ENCODE measurements at regions not wholly inside any gene's neighbourhood (a gene's known extent, or its start where the extent isn't known, plus 50 kb on each side); places are given as distances from the start of the nearest gene placed in this dataset.

DNA sequence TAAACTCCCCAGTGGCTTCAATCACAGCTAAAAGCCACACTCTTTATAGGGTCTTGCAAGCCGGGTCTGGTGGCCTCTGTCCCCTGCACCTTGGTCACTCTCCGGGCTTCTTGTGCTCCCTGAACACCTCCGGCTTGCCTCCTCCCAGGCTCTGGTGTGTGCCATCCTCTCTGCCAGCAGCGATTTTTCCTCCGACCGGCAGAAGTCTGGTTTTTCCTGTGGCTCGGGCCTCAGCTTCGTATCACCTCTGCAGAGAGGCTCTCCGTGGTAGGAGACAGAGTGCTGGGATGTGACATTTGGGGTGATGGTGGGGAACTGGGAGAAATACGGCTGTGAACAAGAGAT, 58.8 kb upstream of the HPCAL1 start:
- TF ChIP-seq EP300 (IDR thresholded peaks at IDR 0.05) (no peak), POLR2A (IDR thresholded peaks at IDR 0.05) (no peak)
- TF ChIP-seq, protein P1, sequence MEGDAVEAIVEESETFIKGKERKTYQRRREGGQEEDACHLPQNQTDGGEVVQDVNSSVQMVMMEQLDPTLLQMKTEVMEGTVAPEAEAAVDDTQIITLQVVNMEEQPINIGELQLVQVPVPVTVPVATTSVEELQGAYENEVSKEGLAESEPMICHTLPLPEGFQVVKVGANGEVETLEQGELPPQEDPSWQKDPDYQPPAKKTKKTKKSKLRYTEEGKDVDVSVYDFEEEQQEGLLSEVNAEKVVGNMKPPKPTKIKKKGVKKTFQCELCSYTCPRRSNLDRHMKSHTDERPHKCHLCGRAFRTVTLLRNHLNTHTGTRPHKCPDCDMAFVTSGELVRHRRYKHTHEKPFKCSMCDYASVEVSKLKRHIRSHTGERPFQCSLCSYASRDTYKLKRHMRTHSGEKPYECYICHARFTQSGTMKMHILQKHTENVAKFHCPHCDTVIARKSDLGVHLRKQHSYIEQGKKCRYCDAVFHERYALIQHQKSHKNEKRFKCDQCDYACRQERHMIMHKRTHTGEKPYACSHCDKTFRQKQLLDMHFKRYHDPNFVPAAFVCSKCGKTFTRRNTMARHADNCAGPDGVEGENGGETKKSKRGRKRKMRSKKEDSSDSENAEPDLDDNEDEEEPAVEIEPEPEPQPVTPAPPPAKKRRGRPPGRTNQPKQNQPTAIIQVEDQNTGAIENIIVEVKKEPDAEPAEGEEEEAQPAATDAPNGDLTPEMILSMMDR (IDR thresholded peaks at IDR 0.05), result no peak
- no peaks in the 10 kb centered on the region for H3K4me1 ChIP-seq (ENCODE audit: insufficient read depth)
- no peak for DNase-seq
- no peaks in the 10 kb centered on the region for H3K36me3 ChIP-seq
- H3K9me3 ChIP-seq, result no peaks in the 10 kb centered on the region
- H3K4me3 ChIP-seq, result no peak overlapping the region
- no peak overlapping the region for H3K27ac ChIP-seq
- intact Hi-C loops (cut with DNase I), result no loop called here
- H3K27me3 ChIP-seq, result no peaks in the 10 kb centered on the region
- 89 to 91% (median 90%) methylated on average over 10 of the region's 10 CpGs for WGBS, 3 donors

DNA sequence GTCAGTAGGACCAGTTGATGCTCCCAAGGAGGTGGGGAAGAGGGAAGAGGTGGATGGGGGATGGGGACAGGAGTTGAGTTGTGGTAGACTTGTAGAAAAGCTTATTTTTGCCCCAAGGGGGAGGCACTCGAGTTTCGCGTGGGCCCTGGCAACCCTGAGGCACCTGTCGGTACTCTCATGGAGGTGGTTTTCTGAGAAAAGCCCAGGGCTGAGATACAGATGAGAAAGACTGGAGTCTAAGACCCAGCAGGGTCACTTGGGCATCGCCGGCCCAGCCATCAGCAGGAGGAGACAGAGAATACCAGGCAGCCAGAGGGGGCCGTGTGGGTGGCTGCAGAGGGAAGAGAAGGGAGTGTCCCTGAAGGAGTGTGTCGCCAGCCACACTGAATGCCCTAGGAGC, 57.7 kb upstream of the HPCAL1 start:
- Histone ChIP-seq H3K27me3 (no peaks in the 10 kb centered on the region), H3K27ac (no peak overlapping the region), H3K4me1 (ENCODE audit: insufficient read depth) (no peaks in the 10 kb centered on the region), H3K9me3 (no peaks in the 10 kb centered on the region), H3K36me3 (no peaks in the 10 kb centered on the region), H3K4me3 (no peak overlapping the region)
- DNase-seq, result no peak
- TF ChIP-seq EP300 (IDR thresholded peaks at IDR 0.05) (no peak), POLR2A (IDR thresholded peaks at IDR 0.05) (no peak)
- TF ChIP-seq, protein P1 (IDR thresholded peaks at IDR 0.05), result no peak
- 86 to 89% (median 88%) methylated on average over 8 of the region's 8 CpGs for WGBS, 3 donors
- intact Hi-C loops (cut with DNase I), result no loop called here

DNA sequence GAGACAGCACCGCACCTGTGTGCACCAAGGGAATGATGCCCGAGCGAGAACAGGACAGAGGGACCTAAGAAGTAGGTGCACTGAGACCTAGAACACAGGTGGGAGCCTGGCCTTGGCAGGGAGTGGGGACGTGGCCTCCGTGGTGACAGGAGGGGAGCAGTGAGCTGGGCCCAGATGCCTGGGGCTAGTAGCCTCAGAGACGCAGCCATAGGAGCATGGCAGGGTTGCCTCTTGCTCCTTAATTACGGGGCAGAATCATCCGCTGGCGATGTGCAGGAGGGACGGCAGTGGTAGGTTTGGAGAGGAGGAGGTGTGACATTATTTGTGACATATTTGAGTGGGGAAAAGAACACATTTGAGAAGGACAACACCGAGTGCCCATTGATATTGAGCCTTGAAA, 57.0 kb upstream of the HPCAL1 start:
- WGBS, 3 donors, result 92 to 97% (median 92%) methylated on average over 11 of the region's 11 CpGs
- no peak for DNase-seq
- Histone ChIP-seq H3K27ac (no peak overlapping the region), H3K4me3 (no peak overlapping the region), H3K36me3 (no peaks in the 10 kb centered on the region), H3K9me3 (no peaks in the 10 kb centered on the region), H3K4me1 (ENCODE audit: insufficient read depth) (no peaks in the 10 kb centered on the region), H3K27me3 (no peaks in the 10 kb centered on the region)
- intact Hi-C loops (cut with DNase I), result no loop called here
- TF ChIP-seq, protein P1 (IDR thresholded peaks at IDR 0.05), result no peak
- TF ChIP-seq EP300 (IDR thresholded peaks at IDR 0.05) (no peak), POLR2A (IDR thresholded peaks at IDR 0.05) (no peak)

DNA sequence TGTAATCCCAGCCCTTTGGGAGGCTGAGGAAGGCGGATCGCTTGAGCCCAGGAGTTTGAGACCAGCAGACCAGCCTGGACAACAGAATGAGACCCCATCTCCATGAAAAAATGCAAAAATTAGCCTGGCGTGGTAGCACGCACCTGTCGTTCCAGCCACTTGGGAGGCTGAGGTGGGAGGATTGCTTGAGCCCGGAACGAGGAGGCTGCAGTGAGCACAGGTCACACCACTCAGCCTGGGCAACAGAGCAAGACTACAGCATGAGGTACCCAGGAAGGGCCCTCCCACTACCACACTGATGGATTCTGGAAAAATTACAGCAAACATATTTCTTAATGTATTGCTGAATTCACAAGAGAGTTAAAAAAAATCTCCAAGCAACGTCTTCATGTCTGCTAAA, 56.3 kb upstream of the HPCAL1 start:
- no peak overlapping the region for H3K4me3 ChIP-seq
- H3K27ac ChIP-seq, result no peak overlapping the region
- H3K27me3 ChIP-seq, result no peaks in the 10 kb centered on the region
- 78 to 89% (median 86%) methylated on average over 8 of the region's 8 CpGs for WGBS, 3 donors
- H3K36me3 ChIP-seq, result no peaks in the 10 kb centered on the region
- H3K4me1 ChIP-seq (ENCODE audit: insufficient read depth), result no peaks in the 10 kb centered on the region
- DNase-seq, result no peak
- intact Hi-C loops (cut with DNase I), result no loop called here
- no peak for TF ChIP-seq POLR2A (IDR thresholded peaks at IDR 0.05)
- TF ChIP-seq, protein P1 (IDR thresholded peaks at IDR 0.05), result no peak
- no peak for TF ChIP-seq EP300 (IDR thresholded peaks at IDR 0.05)
- no peaks in the 10 kb centered on the region for H3K9me3 ChIP-seq

DNA sequence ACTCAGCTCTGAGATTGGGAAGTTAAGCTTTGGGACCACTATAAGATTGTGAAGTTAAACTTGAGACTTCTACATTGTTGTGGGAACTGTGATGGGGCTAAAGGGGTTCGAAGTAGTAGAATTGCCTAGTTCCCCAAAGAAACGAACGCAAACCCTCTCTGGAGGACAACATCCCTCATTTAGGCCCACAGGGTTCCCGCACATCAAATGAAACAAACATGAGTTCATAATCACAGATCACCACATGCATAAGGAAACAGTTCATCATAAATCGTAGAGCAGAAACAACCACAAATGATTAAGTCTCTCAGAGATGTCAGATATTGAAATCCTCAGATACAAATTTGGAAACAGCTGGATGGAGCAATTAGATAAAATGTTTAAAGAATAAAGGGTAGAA, 55.9 kb upstream of the HPCAL1 start:
- Histone ChIP-seq H3K4me3 (no peak overlapping the region), H3K36me3 (no peaks in the 10 kb centered on the region), H3K27me3 (no peaks in the 10 kb centered on the region), H3K4me1 (ENCODE audit: insufficient read depth) (no peaks in the 10 kb centered on the region), H3K27ac (no peak overlapping the region), H3K9me3 (no peaks in the 10 kb centered on the region)
- WGBS, 3 donors, result 83 to 88% (median 88%) methylated on average over 5 of the region's 5 CpGs
- intact Hi-C loops (cut with DNase I), result no loop called here
- TF ChIP-seq POLR2A (IDR thresholded peaks at IDR 0.05) (no peak), EP300 (IDR thresholded peaks at IDR 0.05) (no peak)
- TF ChIP-seq, protein P1 (IDR thresholded peaks at IDR 0.05), result no peak
- DNase-seq, result no peak

Data from ovary (tissue), 7 donors.